ENCODE measurements at regions not wholly inside any gene's neighbourhood (a gene's known extent, or its start where the extent isn't known, plus 50 kb on each side); places are given as distances from the start of the nearest gene placed in this dataset.

GRCh38 chr11:19342036-19342435 lies 101.3 kb upstream of the E2F8 start:
- no peak for DNase-seq (ENCODE audit: low read depth)

GRCh38 chr11:19338375-19338774 lies 97.6 kb upstream of the E2F8 start:
- Histone ChIP-seq H3K4me3 (ENCODE audit: low read depth, low read length) (no peak overlapping the region), H3K27me3 (ENCODE audit: control insufficient read depth, insufficient read depth, low read length) (no peaks in the 10 kb centered on the region), H3K36me3 (ENCODE audit: control insufficient read depth, insufficient read depth, low read length) (no peaks in the 10 kb centered on the region)
- FAIRE-seq (no peak), DNase-seq (ENCODE audit: low read depth) (no peak)
- TF ChIP-seq CTCF (IDR thresholded peaks at IDR 0.05; ENCODE audit: insufficient read depth, low read length, severe bottlenecking), result no peak

More at GRCh38 chr11:19342036-19342435, 101.3 kb upstream of the E2F8 start:
- no peak for TF ChIP-seq CTCF (IDR thresholded peaks at IDR 0.05; ENCODE audit: insufficient read depth, low read length, severe bottlenecking)
- Histone ChIP-seq H3K4me3 (ENCODE audit: low read depth, low read length) (no peak overlapping the region), H3K27me3 (ENCODE audit: control insufficient read depth, insufficient read depth, low read length) (peaks cover 31% of the 10 kb centered on the region), H3K36me3 (ENCODE audit: control insufficient read depth, insufficient read depth, low read length) (no peaks in the 10 kb centered on the region)
- FAIRE-seq, result no peak

GRCh38 chr11:19337779-19338178 lies 97.0 kb upstream of the E2F8 start:
- no peak for TF ChIP-seq CTCF (IDR thresholded peaks at IDR 0.05; ENCODE audit: insufficient read depth, low read length, severe bottlenecking)
- H3K4me3 ChIP-seq (ENCODE audit: low read depth, low read length), result no peak overlapping the region
- no peak for DNase-seq (ENCODE audit: low read depth)

GRCh38 chr11:19336331-19336730 lies 95.6 kb upstream of the E2F8 start:
- DNase-seq (ENCODE audit: low read depth), result no peak
- no peaks in the 10 kb centered on the region for H3K27me3 ChIP-seq (ENCODE audit: control insufficient read depth, insufficient read depth, low read length)
- no peak overlapping the region for H3K4me3 ChIP-seq (ENCODE audit: low read depth, low read length)
- no peaks in the 10 kb centered on the region for H3K36me3 ChIP-seq (ENCODE audit: control insufficient read depth, insufficient read depth, low read length)
- FAIRE-seq, result no peak
- TF ChIP-seq CTCF (IDR thresholded peaks at IDR 0.05; ENCODE audit: insufficient read depth, low read length, severe bottlenecking), result no peak

More at GRCh38 chr11:19337779-19338178, 97.0 kb upstream of the E2F8 start:
- no peak for FAIRE-seq
- Histone ChIP-seq H3K27me3 (ENCODE audit: control insufficient read depth, insufficient read depth, low read length) (no peaks in the 10 kb centered on the region), H3K36me3 (ENCODE audit: control insufficient read depth, insufficient read depth, low read length) (no peaks in the 10 kb centered on the region)

- H3K4me3 ChIP-seq (ENCODE audit: low read depth, low read length), result no peak overlapping the region
- H3K36me3 ChIP-seq (ENCODE audit: control insufficient read depth, insufficient read depth, low read length), result no peaks in the 10 kb centered on the region
- no peak for TF ChIP-seq CTCF (IDR thresholded peaks at IDR 0.05; ENCODE audit: insufficient read depth, low read length, severe bottlenecking)
- DNase-seq (ENCODE audit: low read depth) (no peak), FAIRE-seq (no peak)
- peaks cover 7% of the 10 kb centered on the region for H3K27me3 ChIP-seq (ENCODE audit: control insufficient read depth, insufficient read depth, low read length)
These were observed 91.7 kb upstream of the E2F8 start for GRCh38 chr11:19332476-19332875.

GRCh38 chr11:19330416-19330815 lies 89.7 kb upstream of the E2F8 start:
- no peak overlapping the region for H3K4me3 ChIP-seq (ENCODE audit: low read depth, low read length)
- FAIRE-seq (no peak), DNase-seq (ENCODE audit: low read depth) (no peak)
- no peak for TF ChIP-seq CTCF (IDR thresholded peaks at IDR 0.05; ENCODE audit: insufficient read depth, low read length, severe bottlenecking)
- peaks cover 7% of the 10 kb centered on the region for H3K27me3 ChIP-seq (ENCODE audit: control insufficient read depth, insufficient read depth, low read length)
- no peaks in the 10 kb centered on the region for H3K36me3 ChIP-seq (ENCODE audit: control insufficient read depth, insufficient read depth, low read length)
